ENCODE measurements at regions not wholly inside any gene's neighbourhood (a gene's known extent, or its start where the extent isn't known, plus 50 kb on each side); places are given as distances from the start of the nearest gene placed in this dataset.

DNA sequence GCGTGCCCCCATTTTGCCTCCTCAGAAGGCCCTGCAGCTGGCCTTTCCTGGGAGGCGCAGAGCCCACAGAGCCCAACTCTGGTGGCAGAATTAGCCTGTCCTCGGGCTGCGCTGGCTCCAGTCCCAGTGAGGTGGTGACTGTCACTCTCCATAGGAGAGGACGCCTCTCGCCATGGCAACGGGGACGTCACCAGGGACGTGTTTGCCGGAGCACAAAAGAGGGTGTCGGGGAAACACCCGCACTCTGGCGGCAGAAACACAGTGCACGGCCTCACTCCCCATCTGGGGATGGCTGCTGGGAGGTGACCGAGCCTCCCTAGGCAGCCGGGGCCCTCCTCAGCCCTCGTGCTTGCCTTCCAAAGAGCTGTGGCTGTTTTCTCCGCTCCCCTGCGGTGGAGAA, 50.2 kb upstream of the NCOR2 start:
- Mint-ChIP-seq H3K27ac (no peak overlapping the region), H3K4me3 (no peak overlapping the region), H3K36me3 (ENCODE audit: low read depth) (no peaks in the 10 kb centered on the region)

More for the DNA sequence above, 50.2 kb upstream of the NCOR2 start:
- no peaks in the 10 kb centered on the region for H3K27me3 Mint-ChIP-seq (ENCODE audit: low read depth)
- no peaks in the 10 kb centered on the region for H3K4me1 Mint-ChIP-seq (ENCODE audit: low read depth)
- peaks cover 5% of the 10 kb centered on the region for H3K9me3 Mint-ChIP-seq

Measured in T-helper 1 cell treated with Interleukin-12 subunit alpha and Interleukin-12 subunit beta and Interleukin-4 antibody, amounts not matched to agents 30 μg/mL and 1 μg/mL, for 36 hours (primary cell).